H9 (cell line): ENCODE measurements at regions not wholly inside any gene's neighbourhood (a gene's known extent, or its start where the extent isn't known, plus 50 kb on each side); places are given as distances from the start of the nearest gene placed in this dataset.

ENCODE experiments used
- DNase-seq: peaks from one replicate; pipeline ENCODE4 v3.0.0-alpha.2; 2017
- H2AFZ ChIP-seq: one replicate; pipeline ENCODE4 v1.6.1; 2013; ENCODE audit warnings: mild to moderate bottlenecking, low read length, control low read depth, moderate library complexity
- H2AK5ac ChIP-seq: 2 replicates; pipeline ENCODE4 v1.6.1; 2013; ENCODE audit warnings: low read length, control low read depth, mixed read lengths; ENCODE audit not compliant: insufficient read length
- H2BK120ac ChIP-seq: one replicate; pipeline ENCODE4 v1.6.1; 2013; ENCODE audit warnings: low read depth, mild to moderate bottlenecking, low read length, control low read depth, inconsistent platforms; ENCODE audit not compliant: poor library complexity, severe bottlenecking
- H2BK12ac ChIP-seq: 2 replicates; pipeline ENCODE4 v1.6.1; 2013; ENCODE audit warnings: low read length, control low read depth, mixed read lengths, low read depth; ENCODE audit not compliant: insufficient read length
- H2BK15ac ChIP-seq: 2 replicates; pipeline ENCODE4 v1.6.1; 2013; ENCODE audit warnings: low read depth, low read length, control low read depth
- H2BK20ac ChIP-seq: one replicate; pipeline ENCODE4 v1.6.1; 2013; ENCODE audit warnings: low read depth, mild to moderate bottlenecking, low read length, control low read depth, inconsistent platforms; ENCODE audit not compliant: poor library complexity, severe bottlenecking
- H2BK5ac ChIP-seq: 2 replicates; pipeline ENCODE4 v1.6.1; 2013; ENCODE audit warnings: low read length, control low read depth, mixed read lengths; ENCODE audit not compliant: insufficient read length
- H3K14ac ChIP-seq: 2 replicates; pipeline ENCODE4 v1.6.1; 2013; ENCODE audit warnings: low read length, control low read depth; ENCODE audit not compliant: insufficient read depth
- H3K18ac ChIP-seq: 2 replicates; pipeline ENCODE4 v1.6.1; 2013; ENCODE audit warnings: low read depth, mild to moderate bottlenecking, mixed read lengths, low read length, control low read depth; ENCODE audit not compliant: insufficient read length
- H3K23ac ChIP-seq: 2 replicates; pipeline ENCODE4 v1.6.1; 2013; ENCODE audit warnings: low read length, control low read depth, mixed read lengths, low read depth; ENCODE audit not compliant: insufficient read length
- H3K23me2 ChIP-seq: 2 replicates; pipeline ENCODE4 v1.6.1; 2013; ENCODE audit warnings: low read depth, mild to moderate bottlenecking, mixed read lengths, low read length, control low read depth; ENCODE audit not compliant: insufficient read length, poor library complexity, severe bottlenecking
- H3K27ac ChIP-seq: 2 replicates; pipeline ENCODE4 v1.5.1; 2013; ENCODE audit warnings: low read length, control low read depth, mixed read lengths, low read depth; ENCODE audit not compliant: insufficient read length
- H3K27me3 ChIP-seq: 2 replicates; pipeline ENCODE4 v1.6.1; 2013; ENCODE audit warnings: low read length, control low read depth, inconsistent platforms; ENCODE audit not compliant: insufficient read depth
- H3K4ac ChIP-seq: 2 replicates; pipeline ENCODE4 v1.6.1; 2013; ENCODE audit warnings: low read depth, mild to moderate bottlenecking, control low read depth, inconsistent platforms, low read length, moderate library complexity
- H3K4me1 ChIP-seq: 2 replicates; pipeline ENCODE4 v1.6.1; 2013; ENCODE audit warnings: low read length, control low read depth, inconsistent platforms; ENCODE audit not compliant: insufficient read depth
- H3K4me2 ChIP-seq: 2 replicates; pipeline ENCODE4 v1.6.1; 2013; ENCODE audit warnings: low read length, control low read depth, mixed read lengths; ENCODE audit not compliant: insufficient read length, insufficient read depth
- H3K56ac ChIP-seq: 2 replicates; pipeline ENCODE4 v1.6.1; 2013; ENCODE audit warnings: low read depth, mild to moderate bottlenecking, mixed read lengths, low read length, control low read depth; ENCODE audit not compliant: insufficient read length
- H3K79me1 ChIP-seq: 2 replicates; pipeline ENCODE4 v1.6.1; 2013; ENCODE audit warnings: low read depth, mild to moderate bottlenecking, moderate library complexity, low read length, control low read depth, inconsistent platforms; ENCODE audit not compliant: insufficient read depth, poor library complexity, severe bottlenecking
- H3K79me2 ChIP-seq: 2 replicates; pipeline ENCODE4 v1.6.1; 2013; ENCODE audit warnings: low read length, control low read depth, inconsistent platforms; ENCODE audit not compliant: insufficient read depth
- H3K9ac ChIP-seq: 2 replicates; pipeline ENCODE4 v1.6.1; 2013; ENCODE audit warnings: low read length, control low read depth, mixed read lengths; ENCODE audit not compliant: insufficient read length; ENCODE audit errors: extremely low read depth
- H3K9me3 ChIP-seq: one replicate; pipeline ENCODE4 v1.6.1; 2013; ENCODE audit warnings: low read depth, low read length, inconsistent platforms; ENCODE audit not compliant: control insufficient read depth
- H3T11ph ChIP-seq: one replicate; pipeline ENCODE4 v1.6.1; 2013; ENCODE audit warnings: mild to moderate bottlenecking, low read length, control low read depth, inconsistent platforms
- H4K20me1 ChIP-seq: one replicate; pipeline ENCODE4 v1.6.1; 2013; ENCODE audit not compliant: control insufficient read depth, insufficient read length, insufficient read depth
- H4K5ac ChIP-seq: 2 replicates; pipeline ENCODE4 v1.6.1; 2013; ENCODE audit warnings: low read depth, mild to moderate bottlenecking, mixed read lengths, low read length, control low read depth; ENCODE audit not compliant: insufficient read length
- H4K8ac ChIP-seq: replicated peaks from 2 replicates; pipeline ENCODE4 v1.6.1; 2013; ENCODE audit warnings: low read length, control low read depth, mixed read lengths, low read depth; ENCODE audit not compliant: insufficient read length
- H4K91ac ChIP-seq: 2 replicates; pipeline ENCODE4 v1.6.1; 2013; ENCODE audit warnings: low read depth, mild to moderate bottlenecking, moderate library complexity, mixed read lengths, low read length, control low read depth; ENCODE audit not compliant: insufficient read length
- H3K27ac Mint-ChIP-seq, 3 experiments: 2 replicates in 2 of 3; 3 replicates in 1 of 3; pipeline ENCODE4 v1.8.0; 2020 to 2021; ENCODE audit warnings: mixed read lengths in 3 of 3, mild to moderate bottlenecking in 1 of 3, moderate library complexity in 1 of 3
- H3K27me3 Mint-ChIP-seq: 2 replicates; pipeline ENCODE4 v1.8.0; 2021; ENCODE audit warnings: low read depth, mild to moderate bottlenecking, moderate library complexity, mixed read lengths
- H3K36me3 Mint-ChIP-seq, 3 experiments: 2 replicates in 2 of 3; 3 replicates in 1 of 3; pipeline ENCODE4 v1.8.0; 2020 to 2021; ENCODE audit warnings: low read depth in 3 of 3, mixed read lengths in 3 of 3; ENCODE audit not compliant: insufficient read depth in 1 of 3
- H3K4me1 Mint-ChIP-seq, 2 experiments: 2 replicates each; pipeline ENCODE4 v1.8.0; 2020; ENCODE audit warnings: mixed read lengths in 2 of 2
- H3K4me3 Mint-ChIP-seq, 2 experiments: 2 replicates in 1 of 2; 3 replicates in 1 of 2; pipeline ENCODE4 v1.8.0; 2020 to 2021; ENCODE audit warnings: mild to moderate bottlenecking in 2 of 2, mixed read lengths in 2 of 2, moderate library complexity in 1 of 2
- H3K9me3 Mint-ChIP-seq, 2 experiments: 2 replicates in 1 of 2; 3 replicates in 1 of 2; pipeline ENCODE4 v1.8.0; 2020; ENCODE audit warnings: mild to moderate bottlenecking in 2 of 2, mixed read lengths in 2 of 2, moderate library complexity in 1 of 2
- WGBS: extraction: QIAGEN DNeasy Blood & Tissue Kit; methylation state at CpG from one replicate; pipeline ENCODE4 v1.1.7; 2013; ENCODE audit warnings: missing lambda C conversion rate, low lambda C conversion rate, mixed read lengths; ENCODE audit not compliant: insufficient read length; ENCODE audit errors: extremely low coverage; 5-methylcytosine and 5-hydroxymethylcytosine counted together
- TF ChIP-seq, protein P1 (sequence below): fragments of 200-600 bp; sonication (generic); conservative IDR thresholded peaks from 3 replicates; pipeline ENCODE4 v1.8.0; 2021; ENCODE audit warnings: antibody characterized with exemption, mild to moderate bottlenecking

GRCh38 chr3:124250053-124250452, 258.1 kb upstream of the ROPN1 start:
- Mint-ChIP-seq H3K9me3 (no peaks in the 10 kb centered on the region), H3K27ac (peak overlapping the region in 2 of 3 experiments; percentile 25 to 51; a peak in 3 of 7 replicates), H3K27me3 (no peaks in the 10 kb centered on the region; the same call in 1 of the 2 replicates), H3K36me3 (no peaks in the 10 kb centered on the region), H3K4me1 (peaks cover 3 to 8% of the 10 kb centered on the region in 2 experiments), H3K4me3 (no peak overlapping the region)
- H3T11ph ChIP-seq = no peak overlapping the region
- H2BK20ac ChIP-seq = no peak overlapping the region
- H4K20me1 ChIP-seq = no peaks in the 10 kb centered on the region
- H2BK15ac ChIP-seq = no peak overlapping the region
- H2AFZ ChIP-seq = no peak overlapping the region
- no peak overlapping the region for H3K9ac ChIP-seq
- H2BK120ac ChIP-seq = no peak overlapping the region
- H3K9me3 ChIP-seq = no peaks in the 10 kb centered on the region
- no peaks in the 10 kb centered on the region for H3K4me1 ChIP-seq
- no peak overlapping the region for H2BK12ac ChIP-seq
- no peak overlapping the region for H3K23ac ChIP-seq
- H2AK5ac ChIP-seq = no peak overlapping the region
- no peaks in the 10 kb centered on the region for H3K23me2 ChIP-seq
- no peak overlapping the region for H3K4ac ChIP-seq
- no peak overlapping the region for H3K4me2 ChIP-seq
- H4K91ac ChIP-seq = no peak overlapping the region
- DNase-seq = no peak
- no peaks in the 10 kb centered on the region for H3K79me1 ChIP-seq
- TF ChIP-seq, protein P1, sequence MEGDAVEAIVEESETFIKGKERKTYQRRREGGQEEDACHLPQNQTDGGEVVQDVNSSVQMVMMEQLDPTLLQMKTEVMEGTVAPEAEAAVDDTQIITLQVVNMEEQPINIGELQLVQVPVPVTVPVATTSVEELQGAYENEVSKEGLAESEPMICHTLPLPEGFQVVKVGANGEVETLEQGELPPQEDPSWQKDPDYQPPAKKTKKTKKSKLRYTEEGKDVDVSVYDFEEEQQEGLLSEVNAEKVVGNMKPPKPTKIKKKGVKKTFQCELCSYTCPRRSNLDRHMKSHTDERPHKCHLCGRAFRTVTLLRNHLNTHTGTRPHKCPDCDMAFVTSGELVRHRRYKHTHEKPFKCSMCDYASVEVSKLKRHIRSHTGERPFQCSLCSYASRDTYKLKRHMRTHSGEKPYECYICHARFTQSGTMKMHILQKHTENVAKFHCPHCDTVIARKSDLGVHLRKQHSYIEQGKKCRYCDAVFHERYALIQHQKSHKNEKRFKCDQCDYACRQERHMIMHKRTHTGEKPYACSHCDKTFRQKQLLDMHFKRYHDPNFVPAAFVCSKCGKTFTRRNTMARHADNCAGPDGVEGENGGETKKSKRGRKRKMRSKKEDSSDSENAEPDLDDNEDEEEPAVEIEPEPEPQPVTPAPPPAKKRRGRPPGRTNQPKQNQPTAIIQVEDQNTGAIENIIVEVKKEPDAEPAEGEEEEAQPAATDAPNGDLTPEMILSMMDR = no peak
- H2BK5ac ChIP-seq = no peak overlapping the region
- no peak overlapping the region for H3K27ac ChIP-seq
- no peak overlapping the region for H3K14ac ChIP-seq
- H3K79me2 ChIP-seq = no peaks in the 10 kb centered on the region
- no peak overlapping the region for H3K18ac ChIP-seq
- no peaks in the 10 kb centered on the region for H3K27me3 ChIP-seq
- H4K8ac ChIP-seq = no peak overlapping the region
- H4K5ac ChIP-seq = no peak overlapping the region
- no CpG with 5 or more reads among the region's 3 CpGs for WGBS
- no peak overlapping the region for H3K56ac ChIP-seq
